GM12892 (cell line): ENCODE measurements at regions not wholly inside any gene's neighbourhood (a gene's known extent, or its start where the extent isn't known, plus 50 kb on each side); places are given as distances from the start of the nearest gene placed in this dataset.

Experiments
- DNase-seq: peaks from one replicate; pipeline ENCODE4 v3.0.0; 2011; ENCODE audit not compliant: insufficient read length
- FAIRE-seq: peaks from 2 replicates; lab custom pipeline; 2011; peaks lifted over from hg19 to GRCh38; lab: Jason Lieb, UNC
- POLR2A ChIP-seq: IDR thresholded peaks from 2 replicates; pipeline ENCODE4 v1.6.1; 2011; ENCODE audit warnings: low read depth, low read length, control low read depth
- POLR2AphosphoS5 ChIP-seq: IDR thresholded peaks from 2 replicates; pipeline ENCODE4 v1.6.1; 2011; ENCODE audit warnings: low read depth, low read length, control low read depth
- TAF1 ChIP-seq: IDR thresholded peaks from 2 replicates; pipeline ENCODE4 v1.6.1; 2011; ENCODE audit warnings: low read depth, mild to moderate bottlenecking, control low read depth, low read length, borderline replicate concordance

DNA sequence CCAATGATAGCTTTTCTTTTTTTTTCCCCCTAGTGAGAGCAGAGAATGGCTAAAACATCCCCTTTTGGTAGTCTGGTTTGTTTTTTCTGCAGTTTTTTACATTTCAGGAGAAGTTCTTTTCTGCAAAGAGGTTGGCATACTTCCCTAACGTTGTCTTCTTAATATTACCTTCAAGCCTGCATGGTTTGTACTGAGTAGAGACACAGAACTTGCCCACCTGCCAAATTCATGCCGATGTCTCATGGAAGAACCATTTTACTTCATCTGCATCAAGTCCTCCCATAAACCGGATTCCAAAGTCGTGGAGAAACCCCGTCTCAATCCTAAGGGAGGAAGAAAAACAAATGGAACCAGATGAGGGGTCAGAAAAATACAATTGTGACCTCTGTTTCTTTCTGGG, 89.7 kb downstream of the SHOX start:
- FAIRE-seq: no peak

DNA sequence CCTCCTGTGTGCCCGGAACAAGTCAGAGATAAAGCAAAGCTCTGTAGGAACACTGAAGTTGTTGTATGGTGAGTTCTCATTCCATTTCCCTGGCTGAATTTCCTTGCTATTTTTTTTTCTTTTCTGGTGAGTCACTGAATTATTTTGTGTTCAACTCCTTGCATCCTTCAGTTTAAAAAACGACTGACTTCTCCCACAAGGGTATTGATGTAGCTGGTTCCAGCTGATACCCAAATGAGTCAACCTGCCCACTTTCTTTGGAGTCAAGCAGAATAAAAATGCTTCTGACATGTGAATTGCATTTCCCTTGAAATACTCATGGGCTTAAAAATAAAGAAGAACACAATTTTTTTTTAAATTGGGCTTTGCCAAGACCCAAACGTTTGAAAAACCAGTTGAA, 85.5 kb downstream of the SHOX start:
- DNase-seq: no peak
- TF ChIP-seq POLR2AphosphoS5 (no peak), TAF1 (no peak), POLR2A (no peak)
- no peak for FAIRE-seq

More for the DNA sequence above, 89.7 kb downstream of the SHOX start:
- TF ChIP-seq POLR2AphosphoS5 (no peak), TAF1 (no peak), POLR2A (no peak)
- no peak for DNase-seq

DNA sequence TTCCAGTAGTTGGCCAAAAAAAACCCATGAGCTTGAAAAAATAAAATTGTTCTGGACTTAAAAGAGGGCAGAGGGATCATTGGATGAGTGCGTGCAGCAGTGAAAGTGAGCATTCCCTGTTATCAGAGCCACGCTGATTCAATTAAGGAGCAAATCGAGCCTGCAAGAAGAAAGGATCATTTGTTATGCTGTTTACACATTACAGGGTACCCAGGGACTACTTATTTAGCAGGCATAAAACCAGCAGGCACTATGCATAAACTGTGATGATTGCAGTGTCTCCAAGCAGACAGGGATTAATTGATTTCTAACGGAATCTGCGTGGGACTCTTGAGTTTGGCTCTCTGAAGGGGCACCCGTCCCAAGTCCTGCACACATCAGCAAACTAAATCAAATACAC, 83.5 kb downstream of the SHOX start:
- TF ChIP-seq POLR2A: no peak

More for the DNA sequence above, 83.5 kb downstream of the SHOX start:
- DNase-seq: no peak
- no peak for FAIRE-seq
